Activated B cell treated with CpG ODN at 0.5 μM for 24 hours (primary cell): ENCODE measurements at regions not wholly inside any gene's neighbourhood (a gene's known extent, or its start where the extent isn't known, plus 50 kb on each side); places are given as distances from the start of the nearest gene placed in this dataset.

Source experiments
- ATAC-seq: fragments of 200-7000 bp; cut with Tn5 transposase; one replicate; pipeline ENCODE4 v1.10.0; 2021; ENCODE audit warnings: low read depth, mild to moderate bottlenecking, moderate library complexity
- CTCF ChIA-PET: fragments of 350-600 bp; sonication (Branson Sonifier 250); formaldehyde crosslinking; loops from one replicate; lab custom pipeline; 2021; ENCODE audit warnings: antibody characterized with exemption; lab: Charles Lee
- POLR2A ChIA-PET: fragments of 350-600 bp; sonication (Branson Sonifier 250); formaldehyde crosslinking; loops from one replicate; lab custom pipeline; 2021; ENCODE audit warnings: antibody characterized with exemption; lab: Charles Lee
- DNase-seq: peaks from one replicate; pipeline ENCODE4 v3.0.0; 2022
- H3K27ac Mint-ChIP-seq: one replicate; pipeline ENCODE4 v1.8.0; 2020; ENCODE audit warnings: mixed read lengths
- H3K27me3 Mint-ChIP-seq: one replicate; pipeline ENCODE4 v1.8.0; 2021; ENCODE audit warnings: mixed read lengths
- H3K36me3 Mint-ChIP-seq: one replicate; pipeline ENCODE4 v1.8.0; 2021; ENCODE audit warnings: low read depth, mixed read lengths
- H3K4me1 Mint-ChIP-seq: one replicate; pipeline ENCODE4 v1.8.0; 2021; ENCODE audit warnings: mixed read lengths
- H3K4me3 Mint-ChIP-seq: one replicate; pipeline ENCODE4 v1.8.0; 2020; ENCODE audit warnings: mild to moderate bottlenecking, mixed read lengths
- H3K9me3 Mint-ChIP-seq: one replicate; pipeline ENCODE4 v1.8.0; 2020; ENCODE audit warnings: mixed read lengths
- intact Hi-C: fragments of 100-400 bp; cut with micrococcal nuclease; formaldehyde crosslinking; loops from one replicate; pipeline ENCODE4 v1.15.1; 2024
- TF ChIP-seq, protein P1 (sequence below): fragments of 200-600 bp; IDR thresholded peaks from one replicate; pipeline ENCODE4 v1.8.0; 2022; ENCODE audit warnings: antibody characterized with exemption, mild to moderate bottlenecking

- H3K36me3 Mint-ChIP-seq = no peaks in the 10 kb centered on the region
- TF ChIP-seq, protein P1, sequence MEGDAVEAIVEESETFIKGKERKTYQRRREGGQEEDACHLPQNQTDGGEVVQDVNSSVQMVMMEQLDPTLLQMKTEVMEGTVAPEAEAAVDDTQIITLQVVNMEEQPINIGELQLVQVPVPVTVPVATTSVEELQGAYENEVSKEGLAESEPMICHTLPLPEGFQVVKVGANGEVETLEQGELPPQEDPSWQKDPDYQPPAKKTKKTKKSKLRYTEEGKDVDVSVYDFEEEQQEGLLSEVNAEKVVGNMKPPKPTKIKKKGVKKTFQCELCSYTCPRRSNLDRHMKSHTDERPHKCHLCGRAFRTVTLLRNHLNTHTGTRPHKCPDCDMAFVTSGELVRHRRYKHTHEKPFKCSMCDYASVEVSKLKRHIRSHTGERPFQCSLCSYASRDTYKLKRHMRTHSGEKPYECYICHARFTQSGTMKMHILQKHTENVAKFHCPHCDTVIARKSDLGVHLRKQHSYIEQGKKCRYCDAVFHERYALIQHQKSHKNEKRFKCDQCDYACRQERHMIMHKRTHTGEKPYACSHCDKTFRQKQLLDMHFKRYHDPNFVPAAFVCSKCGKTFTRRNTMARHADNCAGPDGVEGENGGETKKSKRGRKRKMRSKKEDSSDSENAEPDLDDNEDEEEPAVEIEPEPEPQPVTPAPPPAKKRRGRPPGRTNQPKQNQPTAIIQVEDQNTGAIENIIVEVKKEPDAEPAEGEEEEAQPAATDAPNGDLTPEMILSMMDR = no peak
- ChIA-PET POLR2A (no interaction called here), CTCF (no interaction called here)
- no peaks in the 10 kb centered on the region for H3K4me1 Mint-ChIP-seq
- no peak for DNase-seq
- no peak overlapping the region for H3K27ac Mint-ChIP-seq
- intact Hi-C loops = no loop called here
- ATAC-seq = no peak
- no peak overlapping the region for H3K4me3 Mint-ChIP-seq
- no peaks in the 10 kb centered on the region for H3K27me3 Mint-ChIP-seq
- peaks cover 6% of the 10 kb centered on the region for H3K9me3 Mint-ChIP-seq
These were observed 763.6 kb upstream of the SLITRK6 start for GRCh38 chr13:86562866-86563265.

DNA sequence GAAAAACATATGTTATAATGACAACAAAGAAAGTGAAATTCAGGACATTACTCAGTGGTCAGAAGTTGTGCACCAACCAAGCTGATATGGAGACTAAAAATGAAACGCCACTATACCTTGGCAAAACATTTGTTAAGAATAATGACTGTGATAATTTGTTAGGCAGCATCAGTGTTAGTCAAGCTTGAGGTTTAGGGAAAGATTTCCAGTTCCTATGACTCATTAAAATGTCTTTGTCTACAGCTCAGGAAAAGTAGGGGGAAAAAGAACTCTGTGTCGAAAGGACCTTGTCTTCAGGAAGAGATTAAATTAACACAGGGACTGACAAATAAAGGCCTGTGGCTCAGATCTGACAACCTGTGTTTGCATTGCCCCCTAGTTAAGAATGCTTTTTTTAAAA is 764.1 kb upstream of the SLITRK6 start:
- H3K27me3 Mint-ChIP-seq = no peaks in the 10 kb centered on the region
- no peaks in the 10 kb centered on the region for H3K4me1 Mint-ChIP-seq
- no peak for DNase-seq
- ChIA-PET CTCF (no interaction called here), POLR2A (no interaction called here)
- H3K9me3 Mint-ChIP-seq = peaks cover 6% of the 10 kb centered on the region
- no peak for ATAC-seq
- no peaks in the 10 kb centered on the region for H3K36me3 Mint-ChIP-seq
- intact Hi-C loops = no loop called here
- no peak overlapping the region for H3K27ac Mint-ChIP-seq
- TF ChIP-seq, protein P1 = no peak
- no peak overlapping the region for H3K4me3 Mint-ChIP-seq

DNA sequence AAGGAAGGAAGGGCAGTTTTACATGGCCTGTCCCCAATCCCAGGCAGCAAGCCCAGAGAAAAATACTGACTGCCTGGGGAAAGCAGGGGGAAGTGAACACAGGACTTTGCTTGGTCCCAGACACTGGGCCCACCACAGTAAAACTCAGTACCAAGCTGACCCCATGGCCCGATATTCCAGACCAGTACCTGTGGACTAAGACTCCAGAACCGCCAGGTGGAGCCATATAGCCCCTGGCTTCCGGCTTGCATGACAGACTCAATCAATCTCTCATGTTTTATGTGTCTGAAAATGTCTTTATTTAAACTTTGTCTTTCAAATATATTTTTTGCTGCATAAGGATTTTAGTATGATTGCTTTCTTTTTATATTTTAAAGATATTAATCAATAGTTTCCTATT is 767.9 kb upstream of the SLITRK6 start:
- Mint-ChIP-seq H3K27ac (no peak overlapping the region), H3K4me1 (no peaks in the 10 kb centered on the region), H3K4me3 (no peak overlapping the region), H3K36me3 (no peaks in the 10 kb centered on the region), H3K27me3 (no peaks in the 10 kb centered on the region), H3K9me3 (peaks cover 11% of the 10 kb centered on the region)
- POLR2A ChIA-PET = no interaction called here
- CTCF ChIA-PET = no interaction called here
- TF ChIP-seq, protein P1 = no peak
- no peak for DNase-seq
- no peak for ATAC-seq
- intact Hi-C loops = no loop called here

- Mint-ChIP-seq H3K4me3 (no peak overlapping the region), H3K4me1 (no peaks in the 10 kb centered on the region), H3K27ac (no peak overlapping the region), H3K9me3 (peaks cover 11% of the 10 kb centered on the region), H3K27me3 (no peaks in the 10 kb centered on the region), H3K36me3 (no peaks in the 10 kb centered on the region)
- ATAC-seq = no peak
- ChIA-PET CTCF (no interaction called here), POLR2A (no interaction called here)
- intact Hi-C loops = no loop called here
- TF ChIP-seq, protein P1 = no peak
- DNase-seq = no peak
These were observed 769.9 kb upstream of the SLITRK6 start for GRCh38 chr13:86569119-86569518.

GRCh38 chr13:86569974-86570373 is 770.8 kb upstream of the SLITRK6 start:
- H3K4me1 Mint-ChIP-seq = no peaks in the 10 kb centered on the region
- DNase-seq (no peak), ATAC-seq (no peak)
- ChIA-PET CTCF (no interaction called here), POLR2A (no interaction called here)
- intact Hi-C loops = no loop called here
- H3K4me3 Mint-ChIP-seq = no peak overlapping the region
- H3K9me3 Mint-ChIP-seq = peaks cover 11% of the 10 kb centered on the region
- H3K27ac Mint-ChIP-seq = no peak overlapping the region
- TF ChIP-seq, protein P1 = no peak
- no peaks in the 10 kb centered on the region for H3K36me3 Mint-ChIP-seq
- H3K27me3 Mint-ChIP-seq = no peaks in the 10 kb centered on the region
